HCT116 (cell line): ENCODE measurements at regions not wholly inside any gene's neighbourhood (a gene's known extent, or its start where the extent isn't known, plus 50 kb on each side); places are given as distances from the start of the nearest gene placed in this dataset.
"Not testable (repeated sequence)": the region's sequence is repeated elsewhere in the genome, so short reads cannot be mapped to it uniquely, and the experiment has no call there.

Experiments
- ATAC-seq: fragments of 200-7000 bp; cut with Tn5 transposase; 2 replicates; pipeline ENCODE4 v1.9.1; 2020; ENCODE audit warnings: mild to moderate bottlenecking, moderate library complexity
- BruUV-seq: library from RNA; stranded (reverse); fragments of 400-500 nt; replicated peaks from 2 replicates; lab custom pipeline; 2021; lab: Mats Ljungman, UMichigan
- CTCF ChIA-PET: fragments of 300-600 bp; sonication (Branson Sonifier 250); formaldehyde crosslinking; loops from one replicate; lab custom pipeline; 2021; ENCODE audit warnings: antibody characterized with exemption; lab: Charles Lee
- POLR2A ChIA-PET: fragments of 300-600, 350-600 bp; sonication (Branson Sonifier 250); formaldehyde crosslinking; loops from one replicate; lab custom pipeline; 2021; ENCODE audit warnings: antibody characterized with exemption; lab: Charles Lee
- RAD21 ChIA-PET, 2 experiments: fragments of 300-600 bp; sonication (Branson Sonifier 250); formaldehyde crosslinking; loops; one replicate each; lab custom pipeline; 2023; ENCODE audit warnings: low total read pairs in 2 of 2; ENCODE audit not compliant: uncharacterized antibody in 2 of 2, unreplicated experiment in 2 of 2, low non-redundant PET in 1 of 2; lab: Charles Lee
- DNase-seq: peaks from one replicate; pipeline ENCODE4 v3.0.0-alpha.2; 2010; ENCODE audit warnings: low read depth, low spot score
- H2AFZ ChIP-seq: fragments of 200-600 bp; shearing (Covaris generic), sonication (generic); 2 replicates; pipeline ENCODE4 v1.6.1; 2017; ENCODE audit warnings: low read depth, mixed run types, mixed read lengths, antibody characterized with exemption, low read length; ENCODE audit not compliant: poor library complexity, severe bottlenecking
- H3K27ac ChIP-seq: 2 replicates; pipeline ENCODE4 v1.5.1; 2012; ENCODE audit warnings: low read depth, low read length
- H3K27me3 ChIP-seq: fragments of 200-600 bp; sonication (generic); 2 replicates; pipeline ENCODE4 v1.6.1; 2016; ENCODE audit warnings: mixed run types, low read length, mixed read lengths; ENCODE audit not compliant: insufficient read depth
- H3K36me3 ChIP-seq, 2 experiments: fragments of 200-500 bp in 1 of 2; fragments of 200-600 bp in 1 of 2; sonication (Bioruptor generic) in 1 of 2; sonication (generic) in 1 of 2; 2 replicates each; pipeline versions ENCODE4 v1.5.1 to v1.6.1; 2014 to 2016; ENCODE audit warnings: low read length in 2 of 2, inconsistent platforms in 1 of 2, mixed read lengths in 1 of 2, mixed run types in 1 of 2; ENCODE audit not compliant: insufficient read depth in 2 of 2, control insufficient read depth in 1 of 2
- H3K4me1 ChIP-seq, 2 experiments: fragments of 200-600 bp in 1 of 2; sonication (generic) in 1 of 2; 2 replicates each; pipeline versions ENCODE4 v1.5.1 to v1.6.1; 2012 to 2017; ENCODE audit warnings: low read length in 2 of 2, inconsistent platforms in 1 of 2, mild to moderate bottlenecking in 1 of 2, mixed read lengths in 1 of 2, mixed run types in 1 of 2, moderate library complexity in 1 of 2; ENCODE audit not compliant: insufficient read depth in 2 of 2, control insufficient read depth in 1 of 2
- H3K4me2 ChIP-seq: fragments of 200-600 bp; sonication (generic); 2 replicates; pipeline ENCODE4 v1.6.1; 2017; ENCODE audit warnings: mixed run types, low read length, mixed read lengths
- H3K4me3 ChIP-seq, 2 experiments: fragments of 200-600 bp in 1 of 2; sonication (generic) in 1 of 2; replicated peaks in 1 of 2; 2 replicates each; pipeline ENCODE4 v1.5.1; 2011 to 2016; ENCODE audit warnings: low read length in 2 of 2, control low read depth in 1 of 2, low read depth in 1 of 2, mild to moderate bottlenecking in 1 of 2, mixed read lengths in 1 of 2, mixed run types in 1 of 2
- H3K79me2 ChIP-seq: fragments of 200-600 bp; sonication (generic); 2 replicates; pipeline ENCODE4 v1.6.1; 2017; ENCODE audit warnings: mild to moderate bottlenecking, mixed run types, low read length, moderate library complexity, mixed read lengths; ENCODE audit not compliant: insufficient read depth
- H3K9ac ChIP-seq: fragments of 200-600 bp; sonication (generic); 2 replicates; pipeline ENCODE4 v1.6.1; 2016; ENCODE audit warnings: low read length, mixed read lengths
- H3K9me2 ChIP-seq: fragments of 200-600 bp; sonication (generic), shearing (Covaris generic); 2 replicates; pipeline ENCODE4 v1.6.1; 2017; ENCODE audit warnings: mixed run types, mild to moderate bottlenecking, moderate library complexity; ENCODE audit not compliant: insufficient read depth
- H3K9me3 ChIP-seq, 2 experiments: fragments of 200-500 bp in 1 of 2; fragments of 200-600 bp in 1 of 2; sonication (Bioruptor generic) in 1 of 2; sonication (generic) in 1 of 2; 2 replicates each; pipeline ENCODE4 v1.6.1; 2014 to 2017; ENCODE audit warnings: low read length in 2 of 2, mixed read lengths in 2 of 2, inconsistent platforms in 1 of 2, low read depth in 1 of 2, mild to moderate bottlenecking in 1 of 2, mixed run types in 1 of 2, moderate library complexity in 1 of 2; ENCODE audit not compliant: control insufficient read depth in 1 of 2, insufficient read depth in 1 of 2
- H4K20me1 ChIP-seq: fragments of 200-600 bp; sonication (generic), shearing (Covaris generic); 2 replicates; pipeline ENCODE4 v1.6.1; 2017; ENCODE audit warnings: mixed run types, mild to moderate bottlenecking, moderate library complexity; ENCODE audit not compliant: insufficient read depth
- EGR1 ChIP-seq: IDR thresholded peaks from 2 replicates; pipeline ENCODE4 v1.6.1; 2012; ENCODE audit warnings: low read depth
- EZH2 ChIP-seq: fragments of 200-600 bp; sonication (generic); IDR thresholded peaks from 2 replicates; pipeline ENCODE4 v1.6.1; 2017; ENCODE audit warnings: antibody characterized with exemption, mixed run types
- EZH2phosphoT487 ChIP-seq: fragments of 200-600 bp; IDR thresholded peaks from 2 replicates; pipeline ENCODE4 v1.6.1; 2018; ENCODE audit warnings: antibody characterized with exemption, borderline replicate concordance
- FOSL1 ChIP-seq: IDR thresholded peaks from 2 replicates; pipeline ENCODE4 v1.6.1; 2012; ENCODE audit warnings: low read depth
- JUND ChIP-seq: IDR thresholded peaks from 2 replicates; pipeline ENCODE4 v1.6.1; 2012
- POLR2AphosphoS5 ChIP-seq: IDR thresholded peaks from 2 replicates; pipeline ENCODE4 v1.6.1; 2011; ENCODE audit warnings: mild to moderate bottlenecking, low read depth, low read length, moderate library complexity
- RAD21 ChIP-seq: IDR thresholded peaks from 2 replicates; pipeline ENCODE4 v1.6.1; 2012; ENCODE audit warnings: low read depth, mild to moderate bottlenecking
- SIN3A ChIP-seq: IDR thresholded peaks from 2 replicates; pipeline ENCODE4 v1.6.1; 2012; ENCODE audit warnings: low read depth
- SP1 ChIP-seq: IDR thresholded peaks from 2 replicates; pipeline ENCODE4 v1.6.1; 2012; ENCODE audit warnings: low read depth
- YY1 ChIP-seq: IDR thresholded peaks from 2 replicates; pipeline ENCODE4 v1.6.1; 2011; ENCODE audit warnings: low read length, low read depth, moderate library complexity, mild to moderate bottlenecking; ENCODE audit not compliant: insufficient replicate concordance; ENCODE audit errors: extremely low read depth
- ZBTB33 ChIP-seq: IDR thresholded peaks from 2 replicates; pipeline ENCODE4 v1.6.1; 2011; ENCODE audit warnings: mild to moderate bottlenecking, low read length, moderate library complexity; ENCODE audit not compliant: insufficient replicate concordance; ENCODE audit errors: extremely low read depth
- ZNF274 ChIP-seq: fragments of 200-500 bp; sonication (Bioruptor generic); IDR thresholded peaks from 2 replicates; pipeline ENCODE4 v1.6.1; 2014; ENCODE audit warnings: mild to moderate bottlenecking, low read depth, low read length, inconsistent platforms
- intact Hi-C: fragments of 100-400 bp; cut with micrococcal nuclease; formaldehyde crosslinking; loops from 2 replicates; pipeline ENCODE4 v1.10.0; 2022

GRCh38 chr9:136599074-136599531, 53.3 kb upstream of the NOTCH1 start:
- Histone ChIP-seq H3K9ac (no peak overlapping the region), H3K79me2 (no peaks in the 10 kb centered on the region), H4K20me1 (no peaks in the 10 kb centered on the region), H3K4me3 (no peak overlapping the region), H3K9me3 (no peaks in the 10 kb centered on the region), H3K4me1 (peaks cover 0 to 5% of the 10 kb centered on the region in 2 experiments; a peak in 2 of 4 replicates), H3K36me3 (no peaks in the 10 kb centered on the region), H3K9me2 (no peaks in the 10 kb centered on the region), H2AFZ (no peak overlapping the region), H3K4me2 (no peak overlapping the region), H3K27me3 (no peaks in the 10 kb centered on the region), H3K27ac (no peak overlapping the region)
- RAD21 ChIA-PET = no interaction called here
- POLR2A ChIA-PET = no interaction called here
- TF ChIP-seq SP1 (no peak), ZNF274 (no peak), FOSL1 (no peak), POLR2AphosphoS5 (no peak), EZH2phosphoT487 (no peak), YY1 (no peak), RAD21 (no peak), ZBTB33 (no peak), EZH2 (no peak), SIN3A (no peak), EGR1 (no peak), JUND (no peak)
- no peak for DNase-seq
- BruUV-seq = no TSS peak
- intact Hi-C loops = no loop called here
- CTCF ChIA-PET = no interaction called here
- ATAC-seq = peak; percentile 33

GRCh38 chr9:136598390-136599073, 52.7 kb upstream of the NOTCH1 start:
- DNase-seq, H3K4me2 ChIP-seq, H2AFZ ChIP-seq, BruUV-seq, H3K9me3 ChIP-seq, POLR2A ChIA-PET, RAD21 ChIA-PET, H3K4me1 ChIP-seq, H3K9me2 ChIP-seq, CTCF ChIA-PET, H4K20me1 ChIP-seq, H3K27me3 ChIP-seq, intact Hi-C loops, H3K27ac ChIP-seq, H3K9ac ChIP-seq, H3K36me3 ChIP-seq, ATAC-seq, H3K79me2 ChIP-seq, H3K4me3 ChIP-seq: not testable (repeated sequence)
